GM23338 (cell line): ENCODE measurements at regions not wholly inside any gene's neighbourhood (a gene's known extent, or its start where the extent isn't known, plus 50 kb on each side); places are given as distances from the start of the nearest gene placed in this dataset.

Source experiments
- ATAC-seq: fragments of 200-7000 bp; cut with Tn5 transposase; 3 replicates; pipeline ENCODE4 v1.9.1; 2020
- DNase-seq: peaks from one replicate; pipeline ENCODE4 v3.0.0-alpha.2; 2015; ENCODE audit warnings: low spot score
- H2AFZ ChIP-seq: fragments of 200-600 bp; sonication (generic); 2 replicates; pipeline ENCODE4 v1.8.0; 2016; ENCODE audit warnings: antibody characterized with exemption, mild to moderate bottlenecking, moderate library complexity
- H3F3A ChIP-seq: fragments of 200-600 bp; sonication (generic); replicated peaks from 2 replicates; pipeline ENCODE4 v1.8.0; 2017; ENCODE audit warnings: antibody characterized with exemption, mixed run types, low read depth
- H3K27ac ChIP-seq: fragments of 200-600 bp; sonication (generic); 2 replicates; pipeline ENCODE4 v1.6.1; 2016; ENCODE audit warnings: low read depth
- H3K27me3 ChIP-seq: fragments of 200-600 bp; sonication (generic); 2 replicates; pipeline ENCODE4 v1.8.0; 2016; ENCODE audit warnings: mild to moderate bottlenecking, mixed run types, moderate library complexity; ENCODE audit not compliant: insufficient read depth
- H3K36me3 ChIP-seq: fragments of 200-600 bp; sonication (generic); 2 replicates; pipeline ENCODE4 v1.8.0; 2016; ENCODE audit warnings: mild to moderate bottlenecking; ENCODE audit not compliant: insufficient read depth
- H3K4me1 ChIP-seq: fragments of 200-600 bp; sonication (generic); 2 replicates; pipeline ENCODE4 v1.8.0; 2016; ENCODE audit warnings: mild to moderate bottlenecking, moderate library complexity; ENCODE audit not compliant: insufficient read depth
- H3K4me2 ChIP-seq: fragments of 200-600 bp; sonication (generic); 2 replicates; pipeline ENCODE4 v1.7.1; 2017; ENCODE audit warnings: mixed run types
- H3K4me3 ChIP-seq: fragments of 200-600 bp; sonication (generic); 2 replicates; pipeline ENCODE4 v1.6.1; 2016; ENCODE audit warnings: mixed run types
- H3K79me2 ChIP-seq: fragments of 200-600 bp; sonication (generic); replicated peaks from 2 replicates; pipeline ENCODE4 v1.8.0; 2017; ENCODE audit warnings: mild to moderate bottlenecking; ENCODE audit not compliant: insufficient read depth
- H3K9me2 ChIP-seq: fragments of 200-600 bp; sonication (generic); 2 replicates; pipeline ENCODE4 v1.8.0; 2017; ENCODE audit not compliant: insufficient read depth
- H4K20me1 ChIP-seq: fragments of 200-600 bp; sonication (generic); replicated peaks from 2 replicates; pipeline ENCODE4 v1.8.0; 2017; ENCODE audit warnings: mild to moderate bottlenecking; ENCODE audit not compliant: insufficient read depth
- H3K27ac Mint-ChIP-seq: 2 replicates; pipeline ENCODE4 v1.8.0; 2020; ENCODE audit warnings: inconsistent platforms, mild to moderate bottlenecking, moderate library complexity, mixed read lengths
- H3K27me3 Mint-ChIP-seq: 3 replicates; pipeline ENCODE4 v1.8.0; 2022; ENCODE audit warnings: low read depth, mild to moderate bottlenecking, moderate library complexity, mixed read lengths, inconsistent platforms; ENCODE audit not compliant: insufficient read depth, poor library complexity
- H3K36me3 Mint-ChIP-seq: 3 replicates; pipeline ENCODE4 v1.8.0; 2021; ENCODE audit warnings: low read depth, mild to moderate bottlenecking, inconsistent platforms, moderate library complexity, mixed read lengths
- H3K4me1 Mint-ChIP-seq: 3 replicates; pipeline ENCODE4 v1.8.0; 2020; ENCODE audit warnings: mild to moderate bottlenecking, inconsistent platforms, mixed read lengths
- H3K4me3 Mint-ChIP-seq: 3 replicates; pipeline ENCODE4 v1.8.0; 2021; ENCODE audit warnings: moderate library complexity, mild to moderate bottlenecking, inconsistent platforms, mixed read lengths
- H3K9me3 Mint-ChIP-seq: 3 replicates; pipeline ENCODE4 v1.8.0; 2020; ENCODE audit warnings: moderate library complexity, mild to moderate bottlenecking, inconsistent platforms, mixed read lengths
- CREB1 ChIP-seq: fragments of 250-450 bp; sonication (Bioruptor Pico); IDR thresholded peaks from 2 replicates; pipeline ENCODE4 v1.5.0; 2020; ENCODE audit warnings: low read depth, mild to moderate bottlenecking, moderate library complexity
- EZH2 ChIP-seq: fragments of 200-600 bp; sonication (generic); IDR thresholded peaks from one replicate; pipeline ENCODE4 v1.8.0; 2017; ENCODE audit warnings: antibody characterized with exemption, mild to moderate bottlenecking, low read depth; ENCODE audit not compliant: unreplicated experiment
- EZH2phosphoT487 ChIP-seq: fragments of 200-600 bp; sonication (generic); IDR thresholded peaks from one replicate; pipeline ENCODE4 v1.8.1; 2018; ENCODE audit warnings: antibody characterized with exemption; ENCODE audit not compliant: unreplicated experiment
- JUNB ChIP-seq: IDR thresholded peaks from one replicate; pipeline ENCODE4 v1.6.1; 2016; ENCODE audit warnings: antibody characterized with exemption; ENCODE audit not compliant: unreplicated experiment
- NANOG ChIP-seq: IDR thresholded peaks from 2 replicates; pipeline ENCODE4 v1.6.1; 2016; ENCODE audit warnings: antibody characterized with exemption, borderline replicate concordance
- POLR2AphosphoS5 ChIP-seq: IDR thresholded peaks from 2 replicates; pipeline ENCODE4 v1.6.1; 2016; ENCODE audit warnings: antibody characterized with exemption, low read depth
- STAT1 ChIP-seq: IDR thresholded peaks from one replicate; pipeline ENCODE4 v1.6.1; 2016; ENCODE audit warnings: antibody characterized with exemption; ENCODE audit not compliant: unreplicated experiment
- ZNF114 ChIP-seq: fragments of 250-450 bp; sonication (Bioruptor Pico); IDR thresholded peaks from 2 replicates; pipeline ENCODE4 v1.5.0; 2020; ENCODE audit warnings: mild to moderate bottlenecking, moderate library complexity
- ZNF331 ChIP-seq: fragments of 250-450 bp; sonication (Bioruptor Pico); IDR thresholded peaks from 2 replicates; pipeline ENCODE4 v1.5.0; 2020; ENCODE audit warnings: low read depth, mild to moderate bottlenecking, moderate library complexity
- TF ChIP-seq, protein P1 (sequence below): fragments of 250-450 bp; sonication (Bioruptor Pico); IDR thresholded peaks from 2 replicates; pipeline ENCODE4 v1.5.0; 2020; ENCODE audit warnings: mild to moderate bottlenecking, moderate library complexity
- TF ChIP-seq, protein P2 (sequence below): IDR thresholded peaks from one replicate; pipeline ENCODE4 v1.6.1; 2018; ENCODE audit warnings: antibody characterized with exemption; ENCODE audit not compliant: unreplicated experiment
- TF ChIP-seq, protein P3 (sequence below), 2 experiments: fragments of 200-600 bp in 1 of 2; sonication (generic) in 1 of 2; conservative IDR thresholded peaks; 2 replicates each; pipeline versions ENCODE4 v1.5.1 to v1.6.1; 2016 to 2017; ENCODE audit warnings: antibody characterized with exemption in 2 of 2, low read depth in 2 of 2, mild to moderate bottlenecking in 2 of 2, moderate library complexity in 1 of 2
- TF ChIP-seq, protein P4 (sequence below): IDR thresholded peaks from 2 replicates; pipeline ENCODE4 v1.6.1; 2016; ENCODE audit warnings: antibody characterized with exemption

DNA sequence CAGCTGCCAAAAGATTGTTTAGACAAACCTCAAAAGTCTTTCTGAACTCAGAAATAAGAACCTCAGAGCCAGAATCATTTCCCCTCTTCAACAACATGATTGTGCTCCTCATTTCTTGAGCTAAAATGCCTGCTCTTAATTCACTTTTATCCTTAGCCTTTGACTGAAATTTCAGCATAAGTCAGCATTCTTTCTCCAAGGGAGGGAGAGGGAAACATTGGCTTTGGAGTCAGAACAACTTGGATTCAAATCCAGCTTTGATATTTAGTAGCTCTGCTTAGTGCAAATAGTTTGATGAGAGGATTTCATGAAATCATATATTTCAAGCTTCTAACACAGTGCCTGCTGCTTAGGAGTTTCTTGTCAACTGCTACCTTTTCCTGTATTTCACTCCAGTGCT lies 484.6 kb upstream of the INTU start:
- Histone ChIP-seq H3K27ac (no peak overlapping the region), H3F3A (no peaks in the 10 kb centered on the region), H3K79me2 (no peaks in the 10 kb centered on the region), H2AFZ (peak overlapping the region; percentile 12; the same call in 1 of the 2 replicates), H3K4me2 (no peak overlapping the region), H4K20me1 (no peaks in the 10 kb centered on the region), H3K27me3 (no peaks in the 10 kb centered on the region), H3K9me2 (peaks cover 2% of the 10 kb centered on the region; the same call in 1 of the 2 replicates), H3K4me1 (no peaks in the 10 kb centered on the region), H3K36me3 (no peaks in the 10 kb centered on the region), H3K4me3 (no peak overlapping the region)
- Mint-ChIP-seq H3K4me1 (no peaks in the 10 kb centered on the region), H3K4me3 (no peak overlapping the region), H3K36me3 (no peaks in the 10 kb centered on the region), H3K9me3 (no peaks in the 10 kb centered on the region; the same call in 2 of the 3 replicates), H3K27me3 (no peaks in the 10 kb centered on the region), H3K27ac (no peak overlapping the region)
- ATAC-seq (no peak), DNase-seq (no peak)
- TF ChIP-seq ZNF114 (no peak), JUNB (no peak), STAT1 (no peak), EZH2phosphoT487 (no peak), CREB1 (CRISPR knock-in tag) (no peak), ZNF331 (no peak), EZH2 (no peak), POLR2AphosphoS5 (no peak), NANOG (no peak)
- TF ChIP-seq, protein P1, sequence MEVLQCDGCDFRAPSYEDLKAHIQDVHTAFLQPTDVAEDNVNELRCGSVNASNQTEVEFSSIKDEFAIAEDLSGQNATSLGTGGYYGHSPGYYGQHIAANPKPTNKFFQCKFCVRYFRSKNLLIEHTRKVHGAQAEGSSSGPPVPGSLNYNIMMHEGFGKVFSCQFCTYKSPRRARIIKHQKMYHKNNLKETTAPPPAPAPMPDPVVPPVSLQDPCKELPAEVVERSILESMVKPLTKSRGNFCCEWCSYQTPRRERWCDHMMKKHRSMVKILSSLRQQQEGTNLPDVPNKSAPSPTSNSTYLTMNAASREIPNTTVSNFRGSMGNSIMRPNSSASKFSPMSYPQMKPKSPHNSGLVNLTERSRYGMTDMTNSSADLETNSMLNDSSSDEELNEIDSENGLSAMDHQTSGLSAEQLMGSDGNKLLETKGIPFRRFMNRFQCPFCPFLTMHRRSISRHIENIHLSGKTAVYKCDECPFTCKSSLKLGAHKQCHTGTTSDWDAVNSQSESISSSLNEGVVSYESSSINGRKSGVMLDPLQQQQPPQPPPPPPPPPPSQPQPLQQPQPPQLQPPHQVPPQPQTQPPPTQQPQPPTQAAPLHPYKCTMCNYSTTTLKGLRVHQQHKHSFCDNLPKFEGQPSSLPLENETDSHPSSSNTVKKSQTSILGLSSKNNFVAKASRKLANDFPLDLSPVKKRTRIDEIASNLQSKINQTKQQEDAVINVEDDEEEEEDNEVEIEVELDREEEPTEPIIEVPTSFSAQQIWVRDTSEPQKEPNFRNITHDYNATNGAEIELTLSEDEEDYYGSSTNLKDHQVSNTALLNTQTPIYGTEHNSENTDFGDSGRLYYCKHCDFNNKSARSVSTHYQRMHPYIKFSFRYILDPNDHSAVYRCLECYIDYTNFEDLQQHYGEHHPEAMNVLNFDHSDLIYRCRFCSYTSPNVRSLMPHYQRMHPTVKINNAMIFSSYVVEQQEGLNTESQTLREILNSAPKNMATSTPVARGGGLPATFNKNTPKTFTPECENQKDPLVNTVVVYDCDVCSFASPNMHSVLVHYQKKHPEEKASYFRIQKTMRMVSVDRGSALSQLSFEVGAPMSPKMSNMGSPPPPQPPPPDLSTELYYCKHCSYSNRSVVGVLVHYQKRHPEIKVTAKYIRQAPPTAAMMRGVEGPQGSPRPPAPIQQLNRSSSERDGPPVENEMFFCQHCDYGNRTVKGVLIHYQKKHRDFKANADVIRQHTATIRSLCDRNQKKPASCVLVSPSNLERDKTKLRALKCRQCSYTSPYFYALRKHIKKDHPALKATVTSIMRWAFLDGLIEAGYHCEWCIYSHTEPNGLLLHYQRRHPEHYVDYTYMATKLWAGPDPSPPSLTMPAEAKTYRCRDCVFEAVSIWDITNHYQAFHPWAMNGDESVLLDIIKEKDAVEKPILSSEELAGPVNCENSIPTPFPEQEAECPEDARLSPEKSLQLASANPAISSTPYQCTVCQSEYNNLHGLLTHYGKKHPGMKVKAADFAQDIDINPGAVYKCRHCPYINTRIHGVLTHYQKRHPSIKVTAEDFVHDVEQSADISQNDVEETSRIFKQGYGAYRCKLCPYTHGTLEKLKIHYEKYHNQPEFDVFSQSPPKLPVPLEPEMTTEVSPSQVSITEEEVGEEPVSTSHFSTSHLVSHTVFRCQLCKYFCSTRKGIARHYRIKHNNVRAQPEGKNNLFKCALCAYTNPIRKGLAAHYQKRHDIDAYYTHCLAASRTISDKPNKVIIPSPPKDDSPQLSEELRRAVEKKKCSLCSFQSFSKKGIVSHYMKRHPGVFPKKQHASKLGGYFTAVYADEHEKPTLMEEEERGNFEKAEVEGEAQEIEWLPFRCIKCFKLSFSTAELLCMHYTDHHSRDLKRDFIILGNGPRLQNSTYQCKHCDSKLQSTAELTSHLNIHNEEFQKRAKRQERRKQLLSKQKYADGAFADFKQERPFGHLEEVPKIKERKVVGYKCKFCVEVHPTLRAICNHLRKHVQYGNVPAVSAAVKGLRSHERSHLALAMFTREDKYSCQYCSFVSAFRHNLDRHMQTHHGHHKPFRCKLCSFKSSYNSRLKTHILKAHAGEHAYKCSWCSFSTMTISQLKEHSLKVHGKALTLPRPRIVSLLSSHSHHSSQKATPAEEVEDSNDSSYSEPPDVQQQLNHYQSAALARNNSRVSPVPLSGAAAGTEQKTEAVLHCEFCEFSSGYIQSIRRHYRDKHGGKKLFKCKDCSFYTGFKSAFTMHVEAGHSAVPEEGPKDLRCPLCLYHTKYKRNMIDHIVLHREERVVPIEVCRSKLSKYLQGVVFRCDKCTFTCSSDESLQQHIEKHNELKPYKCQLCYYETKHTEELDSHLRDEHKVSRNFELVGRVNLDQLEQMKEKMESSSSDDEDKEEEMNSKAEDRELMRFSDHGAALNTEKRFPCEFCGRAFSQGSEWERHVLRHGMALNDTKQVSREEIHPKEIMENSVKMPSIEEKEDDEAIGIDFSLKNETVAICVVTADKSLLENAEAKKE (CRISPR knock-in tag): no peak
- TF ChIP-seq, protein P2, sequence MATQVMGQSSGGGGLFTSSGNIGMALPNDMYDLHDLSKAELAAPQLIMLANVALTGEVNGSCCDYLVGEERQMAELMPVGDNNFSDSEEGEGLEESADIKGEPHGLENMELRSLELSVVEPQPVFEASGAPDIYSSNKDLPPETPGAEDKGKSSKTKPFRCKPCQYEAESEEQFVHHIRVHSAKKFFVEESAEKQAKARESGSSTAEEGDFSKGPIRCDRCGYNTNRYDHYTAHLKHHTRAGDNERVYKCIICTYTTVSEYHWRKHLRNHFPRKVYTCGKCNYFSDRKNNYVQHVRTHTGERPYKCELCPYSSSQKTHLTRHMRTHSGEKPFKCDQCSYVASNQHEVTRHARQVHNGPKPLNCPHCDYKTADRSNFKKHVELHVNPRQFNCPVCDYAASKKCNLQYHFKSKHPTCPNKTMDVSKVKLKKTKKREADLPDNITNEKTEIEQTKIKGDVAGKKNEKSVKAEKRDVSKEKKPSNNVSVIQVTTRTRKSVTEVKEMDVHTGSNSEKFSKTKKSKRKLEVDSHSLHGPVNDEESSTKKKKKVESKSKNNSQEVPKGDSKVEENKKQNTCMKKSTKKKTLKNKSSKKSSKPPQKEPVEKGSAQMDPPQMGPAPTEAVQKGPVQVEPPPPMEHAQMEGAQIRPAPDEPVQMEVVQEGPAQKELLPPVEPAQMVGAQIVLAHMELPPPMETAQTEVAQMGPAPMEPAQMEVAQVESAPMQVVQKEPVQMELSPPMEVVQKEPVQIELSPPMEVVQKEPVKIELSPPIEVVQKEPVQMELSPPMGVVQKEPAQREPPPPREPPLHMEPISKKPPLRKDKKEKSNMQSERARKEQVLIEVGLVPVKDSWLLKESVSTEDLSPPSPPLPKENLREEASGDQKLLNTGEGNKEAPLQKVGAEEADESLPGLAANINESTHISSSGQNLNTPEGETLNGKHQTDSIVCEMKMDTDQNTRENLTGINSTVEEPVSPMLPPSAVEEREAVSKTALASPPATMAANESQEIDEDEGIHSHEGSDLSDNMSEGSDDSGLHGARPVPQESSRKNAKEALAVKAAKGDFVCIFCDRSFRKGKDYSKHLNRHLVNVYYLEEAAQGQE: no peak
- TF ChIP-seq, protein P3, sequence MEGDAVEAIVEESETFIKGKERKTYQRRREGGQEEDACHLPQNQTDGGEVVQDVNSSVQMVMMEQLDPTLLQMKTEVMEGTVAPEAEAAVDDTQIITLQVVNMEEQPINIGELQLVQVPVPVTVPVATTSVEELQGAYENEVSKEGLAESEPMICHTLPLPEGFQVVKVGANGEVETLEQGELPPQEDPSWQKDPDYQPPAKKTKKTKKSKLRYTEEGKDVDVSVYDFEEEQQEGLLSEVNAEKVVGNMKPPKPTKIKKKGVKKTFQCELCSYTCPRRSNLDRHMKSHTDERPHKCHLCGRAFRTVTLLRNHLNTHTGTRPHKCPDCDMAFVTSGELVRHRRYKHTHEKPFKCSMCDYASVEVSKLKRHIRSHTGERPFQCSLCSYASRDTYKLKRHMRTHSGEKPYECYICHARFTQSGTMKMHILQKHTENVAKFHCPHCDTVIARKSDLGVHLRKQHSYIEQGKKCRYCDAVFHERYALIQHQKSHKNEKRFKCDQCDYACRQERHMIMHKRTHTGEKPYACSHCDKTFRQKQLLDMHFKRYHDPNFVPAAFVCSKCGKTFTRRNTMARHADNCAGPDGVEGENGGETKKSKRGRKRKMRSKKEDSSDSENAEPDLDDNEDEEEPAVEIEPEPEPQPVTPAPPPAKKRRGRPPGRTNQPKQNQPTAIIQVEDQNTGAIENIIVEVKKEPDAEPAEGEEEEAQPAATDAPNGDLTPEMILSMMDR (conservative IDR thresholded peaks at IDR 0.05; ENCODE audit: low read depth in 2 of 2): no peak
- TF ChIP-seq, protein P4, sequence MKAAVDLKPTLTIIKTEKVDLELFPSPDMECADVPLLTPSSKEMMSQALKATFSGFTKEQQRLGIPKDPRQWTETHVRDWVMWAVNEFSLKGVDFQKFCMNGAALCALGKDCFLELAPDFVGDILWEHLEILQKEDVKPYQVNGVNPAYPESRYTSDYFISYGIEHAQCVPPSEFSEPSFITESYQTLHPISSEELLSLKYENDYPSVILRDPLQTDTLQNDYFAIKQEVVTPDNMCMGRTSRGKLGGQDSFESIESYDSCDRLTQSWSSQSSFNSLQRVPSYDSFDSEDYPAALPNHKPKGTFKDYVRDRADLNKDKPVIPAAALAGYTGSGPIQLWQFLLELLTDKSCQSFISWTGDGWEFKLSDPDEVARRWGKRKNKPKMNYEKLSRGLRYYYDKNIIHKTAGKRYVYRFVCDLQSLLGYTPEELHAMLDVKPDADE: no peak
